HG03095 (cell line): ENCODE measurements at regions not wholly inside any gene's neighbourhood (a gene's known extent, or its start where the extent isn't known, plus 50 kb on each side); places are given as distances from the start of the nearest gene placed in this dataset.

Experiments used
- ATAC-seq: cut with Tn5 transposase; IDR thresholded peaks from one replicate; pipeline ENCODE4 v1.9.1; 2021; ENCODE audit warnings: moderate library complexity; ENCODE audit not compliant: unreplicated experiment

GRCh38 chr17:79524213-79525187 lies 86.4 kb downstream of the RBFOX3 start:
- no peak for ATAC-seq

GRCh38 chr17:79522414-79522813 lies 88.4 kb downstream of the RBFOX3 start:
- ATAC-seq = no peak

GRCh38 chr17:79521225-79521624 lies 89.6 kb downstream of the RBFOX3 start:
- ATAC-seq = no peak

- ATAC-seq = no peak
Measured at GRCh38 chr17:79520167-79521165, 90.4 kb downstream of the RBFOX3 start.

GRCh38 chr17:79519601-79520000 lies 91.2 kb downstream of the RBFOX3 start:
- ATAC-seq = no peak

GRCh38 chr17:79518585-79519523 lies 92.0 kb downstream of the RBFOX3 start:
- ATAC-seq = no peak

GRCh38 chr17:79517827-79518584 lies 92.8 kb downstream of the RBFOX3 start:
- ATAC-seq = no peak

- no peak for ATAC-seq
Measured at GRCh38 chr17:79515646-79516571, 94.9 kb downstream of the RBFOX3 start.

- ATAC-seq = no peak
Measured at GRCh38 chr17:79515110-79515509, 95.7 kb downstream of the RBFOX3 start.

GRCh38 chr17:79513820-79514535 lies 96.9 kb downstream of the RBFOX3 start:
- ATAC-seq = no peak

GRCh38 chr17:79513206-79513605 lies 97.6 kb downstream of the RBFOX3 start:
- ATAC-seq = no peak

- ATAC-seq = no peak
Measured at GRCh38 chr17:79511471-79511870, 99.4 kb downstream of the RBFOX3 start.

- no peak for ATAC-seq
Measured at GRCh38 chr17:79510071-79510470, 100.8 kb downstream of the RBFOX3 start.

GRCh38 chr17:79509490-79509889 lies 101.4 kb downstream of the RBFOX3 start:
- ATAC-seq = no peak

- no peak for ATAC-seq
Measured at GRCh38 chr17:79509008-79509407, 101.8 kb downstream of the RBFOX3 start.

- ATAC-seq = no peak
Measured at GRCh38 chr17:79508291-79508716, 102.5 kb downstream of the RBFOX3 start.

- no peak for ATAC-seq
Measured at GRCh38 chr17:79506955-79507354, 103.9 kb downstream of the RBFOX3 start.
